NCI-H345 (cell line): ENCODE measurements at regions not wholly inside any gene's neighbourhood (a gene's known extent, or its start where the extent isn't known, plus 50 kb on each side); places are given as distances from the start of the nearest gene placed in this dataset.

ENCODE experiments used
- DNase-seq: peaks from one replicate; lab custom pipeline; 2025; lab: John Stamatoyannopoulos, UW

DNA sequence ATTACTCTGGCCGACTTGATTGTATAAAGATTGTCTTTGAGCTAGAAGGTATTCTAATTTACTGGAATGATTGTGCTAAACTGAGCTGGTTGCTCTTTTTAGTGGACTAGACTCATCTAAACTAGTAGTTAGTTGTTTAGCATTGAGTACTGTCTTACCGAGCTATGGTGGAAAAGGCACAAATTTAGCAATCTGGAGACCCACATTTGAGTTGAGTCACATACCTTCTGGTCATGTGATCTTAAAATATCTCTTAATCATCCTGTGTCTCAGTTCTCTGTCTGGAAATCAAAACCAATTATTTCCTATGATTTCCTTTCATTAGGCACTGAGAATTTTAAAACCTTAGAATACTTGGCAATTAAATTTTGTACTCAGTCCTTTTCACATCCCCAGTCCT, 349.5 kb downstream of the IRS2 start:
- no peak for DNase-seq

DNA sequence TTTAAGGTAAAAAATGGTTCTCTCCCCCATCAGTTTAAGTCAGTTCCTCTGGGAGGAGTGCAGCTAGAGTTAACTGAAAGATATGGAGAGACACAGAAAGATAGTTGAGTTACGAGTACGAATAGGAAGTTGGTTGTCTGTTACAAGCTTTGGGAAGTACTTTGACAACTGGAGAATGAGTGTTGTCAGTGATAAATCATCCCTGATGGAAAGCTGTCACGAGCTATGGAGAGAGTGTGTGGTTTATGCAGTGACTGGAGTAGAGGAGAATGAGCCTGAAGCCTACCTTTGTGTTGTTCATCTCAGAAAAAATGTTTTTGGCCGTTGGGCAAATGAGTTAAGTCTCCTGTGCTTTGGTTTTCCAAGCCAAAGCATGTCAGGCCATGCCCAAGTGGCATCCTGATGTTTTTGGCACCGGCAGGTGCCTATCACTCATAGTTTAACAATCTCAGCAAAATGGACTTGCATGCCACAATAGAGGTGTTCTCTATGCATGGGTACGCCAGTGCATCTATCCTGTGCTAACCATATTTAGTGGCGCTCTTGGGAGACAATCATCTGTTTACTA, 350.2 kb downstream of the IRS2 start:
- DNase-seq = no peak

DNA sequence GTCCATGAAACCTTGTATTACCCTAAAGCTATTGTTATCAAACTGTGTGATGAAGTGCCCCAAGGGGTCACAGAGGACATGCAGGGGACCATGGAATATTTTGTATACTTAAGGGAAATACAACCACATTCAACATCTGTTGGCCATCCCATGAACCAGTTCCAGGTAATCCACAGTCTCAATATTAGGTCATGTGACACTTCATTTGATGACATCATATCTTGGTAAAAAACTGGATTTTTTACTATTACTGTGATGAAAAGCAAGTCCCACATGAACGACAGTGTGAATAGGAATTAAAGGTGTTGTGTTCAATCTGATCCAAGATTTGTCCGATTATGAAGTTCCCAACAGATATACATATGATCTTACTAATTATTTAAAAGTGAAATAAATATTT, 355.2 kb downstream of the IRS2 start:
- DNase-seq = no peak

DNA sequence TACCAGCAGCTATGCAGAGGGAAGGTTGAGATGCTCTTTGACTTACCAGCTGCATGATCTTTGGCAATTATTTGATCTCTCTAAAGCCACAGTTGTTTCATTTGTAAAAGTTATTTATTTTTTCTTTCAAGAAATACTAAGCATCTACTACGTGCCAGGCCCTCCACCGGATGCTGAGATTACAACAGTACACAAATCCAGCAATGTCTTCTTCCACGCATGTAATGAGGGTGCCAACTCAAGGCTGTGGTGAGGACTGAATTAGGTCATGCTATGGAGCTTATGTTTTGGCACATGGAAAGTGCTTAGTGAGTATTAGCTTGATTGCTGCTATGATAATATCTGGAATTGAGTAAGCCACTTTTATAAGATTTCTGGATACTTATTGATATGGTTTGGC, 358.2 kb downstream of the IRS2 start:
- DNase-seq = no peak

DNA sequence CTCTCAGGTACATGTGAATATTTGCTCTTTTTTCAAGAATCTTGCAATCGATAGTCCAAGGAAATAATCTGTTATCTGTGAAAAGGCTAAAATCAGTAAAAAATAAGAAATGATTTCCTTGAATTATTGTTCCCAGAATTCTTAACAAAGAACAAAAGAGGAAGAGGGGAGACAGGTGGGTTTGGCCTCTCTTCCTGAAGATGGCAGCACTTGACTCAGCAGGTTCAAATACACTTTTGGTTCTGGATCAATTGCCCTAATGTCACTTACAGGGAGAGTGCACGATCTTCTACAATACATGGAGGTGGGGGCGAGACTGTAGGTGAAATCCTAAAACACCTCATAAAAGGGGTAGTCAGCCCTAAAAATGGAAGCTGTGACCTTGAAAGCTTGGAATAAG, 358.7 kb downstream of the IRS2 start:
- no peak for DNase-seq

DNA sequence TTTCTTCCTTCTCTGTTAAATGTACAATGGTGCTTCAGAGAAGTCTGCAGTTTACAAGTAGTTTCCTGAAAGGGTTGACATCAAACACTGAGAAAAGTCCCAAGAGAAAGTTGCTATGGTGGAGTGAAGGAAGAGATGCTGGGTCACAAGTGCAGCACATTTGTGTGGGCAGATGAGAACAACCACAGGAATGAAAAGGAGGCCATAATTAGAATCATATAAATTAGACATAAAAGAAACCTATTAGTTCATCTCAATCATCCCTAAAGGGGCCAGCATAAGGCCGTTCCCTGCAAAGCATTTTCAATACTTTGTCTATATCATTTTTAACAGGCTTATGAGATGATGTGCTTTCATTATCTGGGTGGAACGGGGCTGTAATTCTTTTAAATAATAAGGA, 359.2 kb downstream of the IRS2 start:
- DNase-seq = no peak

DNA sequence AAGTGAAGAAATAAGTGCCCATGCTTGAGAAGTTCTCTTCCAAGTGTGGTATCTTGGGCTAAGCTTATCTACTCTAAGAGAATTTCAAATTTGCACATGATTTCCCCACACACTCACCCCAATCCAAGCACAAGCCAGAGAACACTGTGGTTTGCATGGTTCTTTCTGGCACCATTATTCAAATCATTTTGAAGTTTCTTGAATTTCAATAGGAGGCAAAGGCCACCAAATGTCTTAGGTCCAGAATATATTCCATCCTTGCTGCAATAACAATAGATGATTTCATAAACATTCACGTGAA, 359.7 kb downstream of the IRS2 start:
- no peak for DNase-seq

DNA sequence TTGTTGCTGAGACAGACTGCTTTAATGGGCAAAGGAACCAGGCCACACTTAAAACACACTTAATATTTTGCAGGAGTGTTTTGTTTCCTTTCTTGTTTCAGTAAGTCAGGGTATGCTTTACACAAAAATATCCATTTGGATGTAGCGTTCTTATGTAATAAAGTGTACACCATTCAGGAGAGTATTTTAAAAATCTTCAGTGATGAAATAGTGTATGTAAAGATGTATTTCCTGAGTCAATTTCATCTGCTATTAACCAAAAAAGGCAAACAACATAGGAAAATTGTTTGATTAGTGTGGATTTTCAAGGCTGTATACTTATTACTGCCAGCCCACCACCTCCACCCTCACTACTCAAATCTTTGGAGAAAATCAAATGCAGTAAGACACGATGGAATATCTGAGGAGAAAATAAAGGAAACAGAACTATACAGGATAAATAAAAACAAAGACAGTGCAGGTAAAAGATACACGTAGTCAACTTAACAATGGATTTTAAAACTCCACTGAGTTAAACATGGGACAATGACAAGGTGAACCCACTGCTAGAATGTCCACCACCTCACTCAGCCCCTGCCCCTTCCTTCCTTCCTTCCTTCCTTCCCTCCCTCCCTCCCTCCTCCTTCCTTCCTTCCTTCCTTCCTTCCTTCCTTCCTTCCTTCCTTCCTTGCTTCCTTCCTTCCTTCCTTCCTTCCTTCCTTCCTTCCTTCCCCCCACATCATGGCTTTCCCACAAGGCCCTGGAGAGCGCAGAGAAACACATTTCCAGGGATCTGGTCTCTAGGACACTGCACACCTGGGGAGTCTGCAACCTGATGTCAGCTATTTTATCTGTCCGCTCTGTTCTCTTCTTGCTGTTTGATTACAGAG, 360.3 kb downstream of the IRS2 start:
- no peak for DNase-seq

DNA sequence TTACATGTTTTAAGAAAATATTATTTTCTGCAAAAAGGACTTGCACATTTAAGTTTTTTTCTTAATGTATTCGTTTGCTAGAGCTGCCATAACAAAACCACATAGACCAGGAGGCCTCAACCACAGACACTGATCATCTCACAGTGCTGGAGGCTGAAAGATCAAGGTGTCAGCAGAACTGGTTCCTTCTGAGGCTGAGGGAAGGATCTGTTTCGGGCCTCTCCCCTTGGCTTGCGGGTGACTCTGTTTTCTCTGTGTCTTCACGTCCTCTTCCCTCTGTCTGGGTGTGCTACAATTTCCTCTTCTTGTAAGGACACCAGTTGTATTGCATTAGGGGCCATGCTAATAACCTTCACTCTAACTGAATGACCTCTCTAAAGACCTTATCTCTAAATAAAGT, 364.2 kb downstream of the IRS2 start:
- DNase-seq = no peak

DNA sequence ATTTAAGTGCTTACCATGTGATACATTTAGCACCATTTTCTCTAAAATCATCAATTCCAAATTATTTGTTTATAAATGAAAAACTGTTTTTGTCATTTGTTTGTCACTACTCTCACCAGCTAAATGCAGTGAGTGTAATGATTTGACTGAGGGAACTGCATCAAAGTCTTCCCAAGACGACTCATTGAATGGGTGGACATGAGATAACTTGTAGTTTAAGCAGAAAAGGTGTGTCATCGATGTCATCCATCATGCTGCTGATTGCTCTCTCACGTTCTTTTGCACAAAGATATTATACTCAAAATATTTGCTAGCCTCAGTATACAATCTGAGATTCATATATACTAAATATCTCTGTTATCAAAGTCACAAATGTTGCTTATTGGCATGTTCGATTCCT, 366.5 kb downstream of the IRS2 start:
- no peak for DNase-seq

DNA sequence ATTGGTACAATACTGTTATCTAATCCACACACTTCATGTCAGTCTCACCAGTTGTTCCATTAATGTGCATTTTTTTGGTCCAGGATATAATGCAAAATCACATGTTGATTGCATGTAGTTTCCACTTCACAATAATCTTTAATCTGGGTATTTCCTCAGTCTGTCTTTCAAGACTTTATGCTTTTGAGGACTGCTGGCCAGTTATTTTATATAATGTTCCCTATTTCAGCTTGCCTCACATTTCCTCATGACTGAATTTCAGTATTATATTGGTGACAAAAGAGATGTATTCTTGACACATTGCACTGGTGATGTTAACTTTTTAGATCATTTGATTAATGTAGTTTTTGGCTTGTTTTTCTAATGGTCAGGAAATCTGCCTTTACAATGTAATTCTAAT, 368.3 kb downstream of the IRS2 start:
- DNase-seq = no peak

DNA sequence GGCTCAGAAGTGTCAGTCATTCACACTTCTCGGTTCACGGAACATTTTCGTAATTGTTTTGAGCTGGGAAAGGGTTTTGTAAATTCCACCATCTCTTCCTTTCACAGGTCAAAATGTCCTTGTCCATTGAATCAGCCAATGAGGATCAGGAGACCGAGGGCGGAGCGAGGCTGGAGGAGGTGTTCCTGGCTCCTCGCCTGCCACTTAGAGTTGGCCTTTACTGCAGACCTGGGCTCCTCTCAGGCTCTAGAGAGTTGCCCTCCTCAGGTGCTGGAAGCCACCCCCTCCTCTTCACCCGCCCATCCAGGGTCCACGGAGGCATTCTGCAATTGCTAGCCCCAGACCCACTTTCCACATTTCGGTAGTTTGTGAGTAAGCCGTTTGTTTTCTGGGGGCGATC, 370.4 kb downstream of the IRS2 start:
- DNase-seq = no peak

DNA sequence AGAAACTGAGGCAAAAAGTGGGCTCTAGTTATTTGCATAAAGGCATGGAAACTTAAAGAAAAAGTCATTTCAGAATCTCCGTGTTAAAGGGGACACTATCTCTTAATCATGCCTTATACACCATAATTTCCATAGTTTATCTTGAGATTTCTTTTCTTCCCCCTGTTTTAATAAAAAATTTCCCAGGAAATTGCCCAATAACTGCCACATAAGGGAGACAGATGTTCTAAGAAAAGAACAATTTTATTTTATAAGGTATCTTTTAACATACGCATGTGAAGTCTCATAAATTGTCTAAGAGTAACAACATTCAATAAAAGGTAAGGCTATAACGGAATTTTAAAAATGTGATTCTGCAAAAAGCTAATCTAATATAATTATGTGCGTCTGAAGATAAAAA, 371.3 kb downstream of the IRS2 start:
- DNase-seq = no peak

DNA sequence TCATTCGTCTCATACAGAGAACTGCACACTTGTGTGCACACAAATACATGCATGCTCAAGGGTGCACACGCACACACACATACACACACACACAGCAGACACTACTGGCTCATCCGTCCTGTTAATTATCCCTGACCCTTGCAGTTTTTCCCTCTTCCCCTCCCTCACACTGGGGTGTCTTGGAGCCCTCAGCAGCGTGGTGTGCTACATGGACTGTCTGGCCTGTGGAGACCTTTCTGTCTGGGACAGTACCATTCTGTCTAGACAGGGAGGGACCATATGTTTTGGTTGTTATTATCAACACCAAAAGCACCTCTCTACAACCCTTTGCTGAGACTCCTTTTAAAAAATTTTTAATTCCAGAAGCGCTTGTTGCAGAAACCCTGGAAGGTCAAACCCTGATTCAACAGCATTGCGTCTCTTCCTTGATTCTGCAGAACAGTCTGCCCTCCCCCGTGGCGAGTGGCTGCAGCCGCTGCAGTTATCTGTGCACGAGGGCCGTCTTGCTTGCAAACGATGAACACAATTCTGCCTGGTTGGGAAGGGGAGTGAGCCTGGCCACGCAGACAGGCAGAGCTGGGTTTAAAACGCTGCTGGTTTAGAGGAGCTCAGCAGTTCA, 374.0 kb downstream of the IRS2 start:
- DNase-seq = peak; percentile 71

DNA sequence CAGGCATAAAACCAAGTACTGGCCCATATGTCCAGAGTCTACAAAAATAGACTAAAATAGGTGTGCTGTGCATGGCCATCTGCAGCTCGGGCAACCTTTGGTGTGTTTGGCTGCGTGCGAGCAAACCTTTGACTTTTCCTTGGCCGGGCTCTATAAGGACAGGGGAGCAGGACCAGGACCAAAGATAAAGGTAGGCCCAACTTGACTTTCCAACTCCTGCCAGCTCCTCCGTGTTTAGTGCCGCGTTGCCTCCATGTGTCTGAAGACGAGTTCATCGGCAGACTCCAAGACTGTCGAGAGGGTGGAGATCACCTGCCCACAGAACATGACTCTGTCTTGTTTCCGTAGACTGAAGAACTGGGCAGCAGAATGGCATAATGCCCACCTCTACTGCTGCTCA, 375.5 kb downstream of the IRS2 start:
- DNase-seq = no peak

DNA sequence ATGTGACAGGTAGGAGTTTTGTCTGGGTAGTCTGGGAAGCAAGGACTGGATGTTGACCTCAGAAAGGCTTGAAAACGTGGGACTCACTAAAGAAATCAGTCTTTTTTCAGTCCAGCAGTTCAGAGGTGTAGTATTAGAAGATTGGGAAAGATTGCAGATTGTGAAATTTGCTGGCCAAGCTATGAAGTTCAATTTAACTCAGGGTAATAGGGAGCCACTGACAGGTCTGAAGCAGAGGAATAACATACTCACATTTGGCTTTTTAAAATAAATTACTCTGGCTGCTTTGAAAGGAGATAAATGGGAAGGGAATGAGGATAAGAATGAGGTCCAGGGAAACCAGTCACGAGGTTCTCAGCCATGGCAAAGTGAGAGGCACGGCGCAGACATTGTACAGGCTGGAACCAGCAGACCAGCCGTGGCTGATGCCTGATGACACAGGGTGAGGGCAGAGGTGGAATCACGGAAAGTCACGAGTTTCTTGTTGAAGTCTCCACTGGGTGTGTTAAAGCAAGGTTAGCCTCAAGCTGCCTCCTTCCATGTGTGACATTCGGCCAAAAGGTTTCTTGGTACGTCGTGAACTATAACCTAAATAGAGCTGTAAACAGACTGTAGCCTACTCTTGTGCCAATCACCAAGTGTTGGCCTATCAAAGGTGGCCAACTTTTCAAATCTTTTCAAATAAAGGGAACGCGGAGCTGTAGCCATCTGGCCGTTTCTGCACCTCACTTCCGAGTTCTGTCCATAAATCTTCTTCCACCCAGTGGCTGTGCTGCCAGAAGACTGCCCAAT, 377.6 kb downstream of the IRS2 start:
- no peak for DNase-seq

DNA sequence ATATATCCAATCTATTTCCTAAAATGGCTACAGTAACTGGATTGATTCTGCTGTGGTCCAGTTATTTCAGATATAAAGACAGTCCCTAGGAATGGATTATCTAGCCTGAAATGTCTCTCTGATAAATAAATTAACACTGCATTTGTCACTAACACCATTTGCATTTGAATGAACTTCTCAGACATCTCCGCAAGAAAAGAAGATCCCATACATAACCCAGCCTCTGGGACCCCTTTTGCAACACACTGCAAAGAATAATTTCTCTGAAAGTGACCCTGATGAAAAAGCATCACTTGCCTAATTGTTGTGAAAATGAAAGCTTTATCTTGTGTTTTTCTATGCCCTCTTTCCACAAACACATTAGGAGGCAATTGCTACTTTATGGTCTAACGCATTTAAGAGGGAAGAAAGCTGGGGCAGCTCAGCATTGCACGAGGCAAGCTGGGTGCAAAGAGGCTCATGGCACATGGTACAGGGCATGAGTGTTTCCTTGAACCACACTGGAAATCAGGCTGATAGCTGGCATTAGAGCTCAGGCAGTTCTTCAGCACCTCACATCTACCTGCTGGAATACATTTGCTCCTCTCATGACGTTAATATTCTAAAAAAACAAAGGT, 379.9 kb downstream of the IRS2 start:
- no peak for DNase-seq

DNA sequence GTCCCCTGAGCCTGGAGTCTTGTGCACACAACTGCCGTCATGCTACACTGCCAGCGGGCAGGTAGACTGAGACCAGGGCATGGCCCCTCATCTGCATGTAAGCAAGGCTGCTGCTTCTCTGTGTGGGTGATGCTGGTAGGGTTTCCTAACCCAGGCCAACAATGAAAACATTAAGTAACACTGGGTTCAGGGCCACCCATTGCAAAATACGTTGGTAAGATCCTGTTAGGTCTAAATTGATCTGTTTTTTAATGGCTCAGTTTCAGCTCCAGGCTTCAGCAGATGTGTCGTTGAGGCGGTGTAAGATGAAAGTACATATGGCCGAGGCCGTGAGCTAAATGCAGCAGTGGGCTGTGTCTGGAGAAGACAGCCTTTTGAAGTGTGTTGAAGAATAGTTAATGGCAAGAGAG, 383.4 kb downstream of the IRS2 start:
- no peak for DNase-seq

DNA sequence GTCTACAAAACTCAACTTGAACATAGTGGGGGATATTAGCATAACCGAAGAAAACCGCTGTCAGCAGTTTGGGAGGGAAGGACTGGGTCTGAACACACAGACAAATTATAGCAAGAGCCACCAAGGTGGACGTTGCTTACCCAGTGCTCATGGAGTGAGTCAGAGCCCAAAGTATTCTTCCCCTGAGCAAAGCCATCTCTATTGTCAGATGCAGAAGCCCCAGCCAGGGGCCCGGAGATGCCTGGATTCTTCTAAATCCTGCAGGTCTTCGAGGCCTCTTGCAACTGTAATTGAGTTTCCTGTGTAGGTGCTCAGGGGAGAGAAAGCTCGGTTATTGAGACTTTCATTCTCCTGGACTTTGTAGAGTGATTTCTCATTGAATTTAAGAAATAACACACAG, 384.5 kb downstream of the IRS2 start:
- DNase-seq = no peak

DNA sequence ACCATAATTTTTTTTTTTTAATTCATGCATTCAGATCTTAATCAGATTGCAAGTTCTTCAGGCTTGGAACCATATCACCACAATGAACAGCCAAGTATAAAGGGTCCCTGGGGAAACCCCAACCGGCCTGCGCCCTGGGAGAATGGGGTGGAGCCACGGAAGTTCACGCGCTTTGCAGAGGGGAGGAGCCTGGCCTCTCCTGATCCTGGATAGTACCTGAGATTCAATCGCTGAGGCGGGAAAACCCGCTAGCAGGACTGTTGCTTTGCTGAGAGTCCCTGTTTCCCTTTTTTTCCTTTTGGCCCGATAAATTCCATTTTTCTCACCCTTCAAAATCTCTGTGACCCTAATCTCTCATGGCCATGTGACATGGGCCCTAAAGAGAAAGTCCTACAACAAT, 385.1 kb downstream of the IRS2 start:
- DNase-seq = no peak

DNA sequence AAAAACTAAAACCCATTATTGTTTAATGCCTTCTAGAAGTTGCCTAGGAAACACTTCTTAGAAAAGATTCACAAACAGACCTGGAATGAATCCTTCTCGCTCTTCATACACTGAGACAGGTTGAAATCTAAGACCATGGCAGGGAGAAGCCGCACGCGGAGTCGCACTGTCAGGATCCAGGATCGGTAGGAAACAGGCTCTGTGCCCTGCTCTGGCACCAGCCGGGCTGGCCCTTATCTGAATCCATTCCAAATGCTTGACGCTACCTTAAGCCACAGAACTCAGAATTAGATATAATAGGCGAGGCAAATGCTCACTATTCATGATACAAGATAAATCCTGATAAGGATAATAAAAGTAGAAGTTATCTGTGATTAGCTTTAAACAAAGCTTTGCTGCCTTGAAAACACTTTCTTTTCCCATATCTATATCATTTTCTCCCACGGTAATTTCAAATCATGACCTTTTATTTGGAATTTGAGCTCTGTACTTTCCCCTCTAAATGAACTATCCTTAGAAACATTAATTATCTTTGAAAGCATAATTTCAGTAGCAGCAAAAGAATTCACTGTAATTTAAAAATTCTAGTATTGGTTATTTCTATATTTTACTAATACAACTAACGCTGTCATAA, 385.6 kb downstream of the IRS2 start:
- no peak for DNase-seq

DNA sequence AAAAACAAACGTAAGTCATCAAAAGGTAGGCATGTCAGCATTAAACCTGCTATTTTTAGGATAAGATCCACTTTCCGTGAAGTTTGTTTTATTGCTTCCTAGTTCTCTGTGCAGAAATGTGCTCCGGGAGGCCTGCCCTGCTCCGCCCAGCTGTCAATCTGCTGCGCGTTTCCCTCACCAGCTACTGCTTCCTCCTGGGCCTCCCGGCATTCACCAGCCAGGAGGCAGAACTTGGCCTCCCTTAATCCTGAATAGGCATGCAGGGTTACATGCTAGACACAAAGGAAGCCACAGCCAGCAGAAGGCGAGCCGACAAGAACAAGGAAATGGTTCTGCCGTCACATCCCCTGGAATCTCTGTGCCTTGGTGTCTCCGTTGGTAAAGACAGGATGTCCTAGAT, 386.2 kb downstream of the IRS2 start:
- DNase-seq = no peak
